ENCODE measurements at regions not wholly inside any gene's neighbourhood (a gene's known extent, or its start where the extent isn't known, plus 50 kb on each side); places are given as distances from the start of the nearest gene placed in this dataset.
A peak's percentile ranks its signal among the peaks of the same experiment; 100 is the strongest.

GRCh38 chr10:121425623-121426022, 172.6 kb downstream of the FGFR2 start:
- WGBS, 2 donors (ENCODE audit: low coverage in 1 of 2) = 24 to 29% methylated on average over 3 to 4 of the region's 4 CpGs
- intact Hi-C loops (cut with DNase I; ENCODE audit: low total_unique reads) (no loop called here), in situ Hi-C loops (cut with MboI; ENCODE audit: low pct_ligation_motif_present in 1 of 4, low pct_unique_long_range_greater_than_20kb in 1 of 4, low sequenced_read_pairs in 3 of 4) (no loop called here)
- no peaks in the 10 kb centered on the region for H3K9me3 ChIP-seq
- no peak for DNase-seq
- peak overlapping the region; percentile 70 to 84 (median 73) for H3K27ac ChIP-seq
- no peak for TF ChIP-seq CTCF (IDR thresholded peaks at IDR 0.05)
- TF ChIP-seq POLR2AphosphoS5 (IDR thresholded peaks at IDR 0.05) = peak; percentile 50 to 68 (median 66)
- H3K4me3 ChIP-seq = no peak overlapping the region
- H3K4me1 ChIP-seq = peaks cover 0 to 24% (median 17%) of the 10 kb centered on the region in 4 donors
- no peaks in the 10 kb centered on the region for H3K36me3 ChIP-seq
- H3K27me3 ChIP-seq = no peaks in the 10 kb centered on the region

GRCh38 chr10:121426307-121426706, 171.9 kb downstream of the FGFR2 start:
- no peak overlapping the region for H3K4me3 ChIP-seq
- H3K4me1 ChIP-seq = peaks cover 0 to 24% (median 17%) of the 10 kb centered on the region in 4 donors
- no peaks in the 10 kb centered on the region for H3K27me3 ChIP-seq
- 50% methylated on average over 7 of the region's 7 CpGs; no CpG with 5 or more reads in 1 of the 2 donors for WGBS, 2 donors (ENCODE audit: low coverage in 1 of 2)
- no peak for DNase-seq
- in situ Hi-C loops (cut with MboI; ENCODE audit: low pct_ligation_motif_present in 1 of 4, low pct_unique_long_range_greater_than_20kb in 1 of 4, low sequenced_read_pairs in 3 of 4) (no loop called here), intact Hi-C loops (cut with DNase I; ENCODE audit: low total_unique reads) (no loop called here)
- TF ChIP-seq POLR2A (IDR thresholded peaks at IDR 0.05) = no peak
- TF ChIP-seq POLR2AphosphoS5 (IDR thresholded peaks at IDR 0.05) = no peak
- no peaks in the 10 kb centered on the region for H3K9me3 ChIP-seq
- peak overlapping the region; percentile 70 to 84 (median 73) for H3K27ac ChIP-seq
- H3K36me3 ChIP-seq = no peaks in the 10 kb centered on the region

Small RNAs in the stretch of these regions (small RNA-seq; reads per million reads assigned to genes)
- 0 reads per million in 4 donors for gene RN7SKP167
